ENCODE measurements at regions not wholly inside any gene's neighbourhood (a gene's known extent, or its start where the extent isn't known, plus 50 kb on each side); places are given as distances from the start of the nearest gene placed in this dataset.
A peak's percentile ranks its signal among the peaks of the same experiment; 100 is the strongest.
"Not testable (repeated sequence)": the region's sequence is repeated elsewhere in the genome, so short reads cannot be mapped to it uniquely, and the experiment has no call there.

- Mint-ChIP-seq H3K36me3 (no peaks in the 10 kb centered on the region), H3K4me1 (peaks cover 5 to 18% (median 14%) of the 10 kb centered on the region in 3 donors), H3K9me3 (peaks cover 0 to 2% (median 0%) of the 10 kb centered on the region in 3 donors), H3K4me3 (no peak overlapping the region), H3K27me3 (no peaks in the 10 kb centered on the region), H3K27ac (no peak overlapping the region)
Observed at GRCh38 chr10:33046792-33047191, 88.8 kb upstream of the ITGB1 start.

GRCh38 chr10:33045421-33045820 is 87.4 kb upstream of the ITGB1 start:
- Mint-ChIP-seq H3K4me3 (no peak overlapping the region), H3K9me3 (peaks cover 0 to 2% (median 0%) of the 10 kb centered on the region in 3 donors), H3K4me1 (peaks cover 5 to 14% (median 8%) of the 10 kb centered on the region in 3 donors), H3K27me3 (no peaks in the 10 kb centered on the region), H3K27ac (no peak overlapping the region), H3K36me3 (no peaks in the 10 kb centered on the region)

- peak overlapping the region in 1 of 4 donors; percentile 51 for H3K4me3 Mint-ChIP-seq
- no peaks in the 10 kb centered on the region for H3K36me3 Mint-ChIP-seq
- no peaks in the 10 kb centered on the region for H3K27me3 Mint-ChIP-seq
- H3K4me1 Mint-ChIP-seq, result peaks cover 2 to 6% (median 4%) of the 10 kb centered on the region in 3 donors
- H3K27ac Mint-ChIP-seq, result no peak overlapping the region
- H3K9me3 Mint-ChIP-seq, result no peaks in the 10 kb centered on the region
Observed at GRCh38 chr10:33042565-33042964, 84.5 kb upstream of the ITGB1 start.

- H3K4me3 Mint-ChIP-seq, result no peak overlapping the region
- no peaks in the 10 kb centered on the region for H3K27me3 Mint-ChIP-seq
- no peaks in the 10 kb centered on the region for H3K9me3 Mint-ChIP-seq
- H3K36me3 Mint-ChIP-seq, result no peaks in the 10 kb centered on the region
- peaks cover 2 to 5% (median 4%) of the 10 kb centered on the region in 3 donors for H3K4me1 Mint-ChIP-seq
- H3K27ac Mint-ChIP-seq, result peak overlapping the region in 1 of 3 donors; percentile 54
Observed at GRCh38 chr10:33041783-33042437, 83.9 kb upstream of the ITGB1 start.

- Mint-ChIP-seq H3K4me1 (peaks cover 2 to 6% (median 4%) of the 10 kb centered on the region in 3 donors), H3K4me3 (no peak overlapping the region), H3K27ac (no peak overlapping the region), H3K27me3 (no peaks in the 10 kb centered on the region), H3K36me3 (no peaks in the 10 kb centered on the region), H3K9me3 (no peaks in the 10 kb centered on the region)
Observed at GRCh38 chr10:33040436-33040835, 82.4 kb upstream of the ITGB1 start.

- no peaks in the 10 kb centered on the region for H3K36me3 Mint-ChIP-seq
- H3K4me3 Mint-ChIP-seq, result no peak overlapping the region
- H3K27ac Mint-ChIP-seq, result no peak overlapping the region
- no peaks in the 10 kb centered on the region for H3K9me3 Mint-ChIP-seq
- H3K4me1 Mint-ChIP-seq, result peaks cover 0 to 6% (median 0%) of the 10 kb centered on the region in 3 donors
- no peaks in the 10 kb centered on the region for H3K27me3 Mint-ChIP-seq
Observed at GRCh38 chr10:33039181-33039580, 81.2 kb upstream of the ITGB1 start.

GRCh38 chr10:33038672-33039071 is 80.6 kb upstream of the ITGB1 start:
- peaks cover 0 to 6% (median 0%) of the 10 kb centered on the region in 3 donors for H3K4me1 Mint-ChIP-seq
- H3K27ac Mint-ChIP-seq, result no peak overlapping the region
- no peaks in the 10 kb centered on the region for H3K9me3 Mint-ChIP-seq
- no peaks in the 10 kb centered on the region for H3K36me3 Mint-ChIP-seq
- no peak overlapping the region for H3K4me3 Mint-ChIP-seq
- no peaks in the 10 kb centered on the region for H3K27me3 Mint-ChIP-seq

- Mint-ChIP-seq H3K4me3 (no peak overlapping the region), H3K27ac (no peak overlapping the region), H3K27me3 (no peaks in the 10 kb centered on the region), H3K36me3 (no peaks in the 10 kb centered on the region), H3K4me1 (peaks cover 0 to 6% (median 2%) of the 10 kb centered on the region in 3 donors), H3K9me3 (no peaks in the 10 kb centered on the region)
Observed at GRCh38 chr10:33037726-33038125, 79.7 kb upstream of the ITGB1 start.

- no peak overlapping the region for H3K27ac Mint-ChIP-seq
- H3K4me3 Mint-ChIP-seq, result no peak overlapping the region
- no peaks in the 10 kb centered on the region for H3K27me3 Mint-ChIP-seq
- H3K4me1 Mint-ChIP-seq, result peaks cover 4 to 10% (median 9%) of the 10 kb centered on the region in 3 donors
- no peaks in the 10 kb centered on the region for H3K9me3 Mint-ChIP-seq
- H3K36me3 Mint-ChIP-seq, result no peaks in the 10 kb centered on the region
Observed at GRCh38 chr10:33036670-33037069, 78.6 kb upstream of the ITGB1 start.

GRCh38 chr10:33035411-33035810 is 77.4 kb upstream of the ITGB1 start:
- no peaks in the 10 kb centered on the region for H3K9me3 Mint-ChIP-seq
- peaks cover 6 to 11% (median 10%) of the 10 kb centered on the region in 3 donors for H3K4me1 Mint-ChIP-seq
- no peak overlapping the region for H3K27ac Mint-ChIP-seq
- no peaks in the 10 kb centered on the region for H3K27me3 Mint-ChIP-seq
- no peak overlapping the region for H3K4me3 Mint-ChIP-seq
- H3K36me3 Mint-ChIP-seq, result no peaks in the 10 kb centered on the region

- Mint-ChIP-seq H3K27me3 (no peaks in the 10 kb centered on the region), H3K4me3 (no peak overlapping the region), H3K9me3 (no peaks in the 10 kb centered on the region), H3K4me1 (peaks cover 6 to 12% (median 10%) of the 10 kb centered on the region in 3 donors), H3K27ac (no peak overlapping the region), H3K36me3 (no peaks in the 10 kb centered on the region)
Observed at GRCh38 chr10:33034931-33035330, 76.9 kb upstream of the ITGB1 start.

GRCh38 chr10:33032654-33033151 is 74.7 kb upstream of the ITGB1 start:
- H3K4me1 Mint-ChIP-seq, result peaks cover 8 to 16% (median 12%) of the 10 kb centered on the region in 3 donors
- H3K36me3 Mint-ChIP-seq, result no peaks in the 10 kb centered on the region
- H3K27ac Mint-ChIP-seq, result peak overlapping the region in 1 of 3 donors; percentile 6
- peak overlapping the region in 2 of 4 donors; percentile 26 to 55 for H3K4me3 Mint-ChIP-seq
- H3K9me3 Mint-ChIP-seq, result no peaks in the 10 kb centered on the region
- no peaks in the 10 kb centered on the region for H3K27me3 Mint-ChIP-seq

- Mint-ChIP-seq H3K9me3 (no peaks in the 10 kb centered on the region), H3K4me1 (peaks cover 15 to 23% (median 18%) of the 10 kb centered on the region in 3 donors), H3K27me3 (no peaks in the 10 kb centered on the region), H3K27ac (peak overlapping the region in 1 of 3 donors; percentile 6), H3K4me3 (peak overlapping the region in 2 of 4 donors; percentile 41 to 55), H3K36me3 (no peaks in the 10 kb centered on the region)
Observed at GRCh38 chr10:33031815-33032653, 74.0 kb upstream of the ITGB1 start.

GRCh38 chr10:33031171-33031570 is 73.1 kb upstream of the ITGB1 start:
- Mint-ChIP-seq H3K27ac (no peak overlapping the region), H3K36me3 (no peaks in the 10 kb centered on the region), H3K4me3 (peak overlapping the region in 1 of 4 donors; percentile 19), H3K4me1 (peaks cover 22 to 32% (median 25%) of the 10 kb centered on the region in 3 donors), H3K27me3 (no peaks in the 10 kb centered on the region), H3K9me3 (no peaks in the 10 kb centered on the region)

- not testable (repeated sequence) for H3K27me3 Mint-ChIP-seq, H3K36me3 Mint-ChIP-seq, H3K9me3 Mint-ChIP-seq
- Mint-ChIP-seq H3K4me1 (peaks cover 30 to 46% (median 41%) of the 10 kb centered on the region in 3 donors), H3K4me3 (peak overlapping the region in 1 of 4 donors; percentile 32), H3K27ac (peak overlapping the region in 2 of 3 donors; percentile 64 to 91)
Observed at GRCh38 chr10:33028515-33028914, 70.5 kb upstream of the ITGB1 start.
